Naive thymus-derived CD4-positive, alpha-beta T cell (primary cell): ENCODE measurements at regions not wholly inside any gene's neighbourhood (a gene's known extent, or its start where the extent isn't known, plus 50 kb on each side); places are given as distances from the start of the nearest gene placed in this dataset.

Source experiments
- ATAC-seq: fragments of 150-1000 bp; cut with Tn5 transposase; 2 replicates; pipeline ENCODE4 v1.10.0; 2021; ENCODE audit warnings: mild to moderate bottlenecking, moderate library complexity
- CTCF ChIA-PET: fragments of 350-600 bp; sonication (Branson Sonifier 250); formaldehyde crosslinking; loops from one replicate; lab custom pipeline; 2021; ENCODE audit warnings: antibody characterized with exemption; lab: Charles Lee
- POLR2A ChIA-PET: fragments of 350-600 bp; sonication (Branson Sonifier 250); formaldehyde crosslinking; loops from one replicate; lab custom pipeline; 2021; ENCODE audit warnings: antibody characterized with exemption, inconsistent platforms; lab: Charles Lee
- DNase-seq, 9 donors: peaks; one replicate each; pipeline versions ENCODE4 v3.0.0 to v3.0.0-alpha.2; 2020 to 2022; ENCODE audit warnings: mixed read lengths in 1 of 9
- H3K27ac ChIP-seq: one replicate; pipeline ENCODE4 v1.7.0; 2013; ENCODE audit warnings: mild to moderate bottlenecking, low read depth, low read length, moderate library complexity
- H3K27me3 ChIP-seq, 2 donors: one replicate each; pipeline ENCODE4 v1.7.0; 2013; ENCODE audit warnings: low read length in 2 of 2, mild to moderate bottlenecking in 2 of 2, moderate library complexity in 2 of 2; ENCODE audit not compliant: control insufficient read depth in 2 of 2, insufficient read depth in 2 of 2
- H3K36me3 ChIP-seq, 3 experiments: 1 replicate in 2 of 3; 2 replicates in 1 of 3; pipeline ENCODE4 v1.7.0; 2013; ENCODE audit warnings: low read length in 3 of 3, mild to moderate bottlenecking in 3 of 3, moderate library complexity in 1 of 3; ENCODE audit not compliant: insufficient read depth in 3 of 3, control insufficient read depth in 2 of 3
- H3K4me1 ChIP-seq, 2 donors: one replicate each; pipeline ENCODE4 v1.7.0; 2013; ENCODE audit warnings: low read length in 2 of 2, mild to moderate bottlenecking in 2 of 2, moderate library complexity in 1 of 2; ENCODE audit not compliant: control insufficient read depth in 2 of 2, insufficient read depth in 2 of 2
- H3K4me3 ChIP-seq: 2 replicates; pipeline ENCODE4 v1.7.0; 2013; ENCODE audit warnings: mild to moderate bottlenecking, low read length
- H3K9me3 ChIP-seq, 3 experiments: 1 replicate in 2 of 3; 2 replicates in 1 of 3; pipeline ENCODE4 v1.7.0; 2013; ENCODE audit warnings: low read length in 3 of 3; ENCODE audit not compliant: control insufficient read depth in 2 of 3
- H3K27ac Mint-ChIP-seq, 9 donors: one replicate each; pipeline ENCODE4 v1.8.0; 2020 to 2022; ENCODE audit warnings: mixed read lengths in 9 of 9, mild to moderate bottlenecking in 8 of 9, moderate library complexity in 5 of 9, inconsistent platforms in 2 of 9
- H3K27me3 Mint-ChIP-seq, 5 donors: one replicate each; pipeline ENCODE4 v1.8.0; 2021 to 2022; ENCODE audit warnings: mixed read lengths in 5 of 5, mild to moderate bottlenecking in 1 of 5
- H3K36me3 Mint-ChIP-seq, 5 donors: one replicate each; pipeline ENCODE4 v1.8.0; 2020 to 2022; ENCODE audit warnings: mixed read lengths in 5 of 5, mild to moderate bottlenecking in 3 of 5, inconsistent platforms in 1 of 5
- H3K4me1 Mint-ChIP-seq, 7 donors: one replicate each; pipeline ENCODE4 v1.8.0; 2020 to 2022; ENCODE audit warnings: mixed read lengths in 7 of 7, mild to moderate bottlenecking in 3 of 7, inconsistent platforms in 1 of 7
- H3K4me3 Mint-ChIP-seq, 10 donors: one replicate each; pipeline ENCODE4 v1.8.0; 2020 to 2022; ENCODE audit warnings: mild to moderate bottlenecking in 10 of 10, mixed read lengths in 10 of 10, moderate library complexity in 6 of 10, inconsistent platforms in 2 of 10
- H3K9me3 Mint-ChIP-seq, 11 donors: one replicate each; pipeline ENCODE4 v1.8.0; 2020 to 2022; ENCODE audit warnings: mixed read lengths in 11 of 11, mild to moderate bottlenecking in 4 of 11, inconsistent platforms in 1 of 11, moderate library complexity in 1 of 11
- intact Hi-C, 2 donors: fragments of 100-400 bp; cut with micrococcal nuclease; formaldehyde crosslinking; loops; one replicate each; pipeline ENCODE4 v1.15.1; 2023

- no peak for DNase-seq
- no peaks in the 10 kb centered on the region for H3K36me3 ChIP-seq
- Mint-ChIP-seq H3K27me3 (no peaks in the 10 kb centered on the region), H3K27ac (no peak overlapping the region), H3K4me3 (no peak overlapping the region), H3K36me3 (no peaks in the 10 kb centered on the region), H3K9me3 (peaks cover 0 to 19% (median 7%) of the 10 kb centered on the region in 11 donors), H3K4me1 (no peaks in the 10 kb centered on the region)
- H3K9me3 ChIP-seq: no peaks in the 10 kb centered on the region
- no peak for ATAC-seq
- ChIA-PET CTCF (no interaction called here), POLR2A (no interaction called here)
- H3K27me3 ChIP-seq: no peaks in the 10 kb centered on the region
- H3K4me1 ChIP-seq: no peaks in the 10 kb centered on the region
- H3K4me3 ChIP-seq: no peak overlapping the region
- no peak overlapping the region for H3K27ac ChIP-seq
- intact Hi-C loops: no loop called here
These were observed 281.3 kb downstream of the IDS start for GRCh38 chrX:149223854-149224253.

DNA sequence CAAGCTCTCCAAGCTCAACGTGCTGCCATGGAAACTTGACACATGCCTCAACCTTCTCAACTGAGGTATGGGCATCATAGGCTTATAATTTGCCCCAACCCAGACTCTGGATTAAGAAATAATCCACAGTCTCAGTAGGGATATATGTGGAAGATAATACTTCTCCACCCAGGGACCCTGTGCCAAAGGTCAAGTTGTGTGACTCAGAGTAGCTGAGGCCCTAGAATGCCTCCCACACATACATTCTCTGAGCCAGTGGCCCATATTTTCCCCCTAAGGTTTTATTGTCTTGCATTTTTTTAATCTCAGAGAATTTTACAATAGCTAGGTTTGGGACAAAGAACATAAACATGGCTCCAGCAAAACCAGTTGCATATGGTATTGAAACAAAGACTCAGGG, 283.1 kb downstream of the IDS start:
- Mint-ChIP-seq H3K27me3 (peaks cover 0 to 4% (median 0%) of the 10 kb centered on the region in 5 donors), H3K4me3 (no peak overlapping the region), H3K36me3 (no peaks in the 10 kb centered on the region), H3K4me1 (no peaks in the 10 kb centered on the region), H3K9me3 (peaks cover 0 to 7% (median 0%) of the 10 kb centered on the region in 11 donors), H3K27ac (no peak overlapping the region)
- Histone ChIP-seq H3K27me3 (no peaks in the 10 kb centered on the region), H3K4me3 (no peak overlapping the region), H3K9me3 (no peaks in the 10 kb centered on the region), H3K4me1 (no peaks in the 10 kb centered on the region), H3K27ac (no peak overlapping the region), H3K36me3 (no peaks in the 10 kb centered on the region)
- ATAC-seq (no peak), DNase-seq (no peak)
- intact Hi-C loops: no loop called here
- CTCF ChIA-PET: no interaction called here
- POLR2A ChIA-PET: no interaction called here

GRCh38 chrX:149221230-149221629, 283.9 kb downstream of the IDS start:
- CTCF ChIA-PET: no interaction called here
- H3K36me3 Mint-ChIP-seq: no peaks in the 10 kb centered on the region
- no peaks in the 10 kb centered on the region for H3K4me1 ChIP-seq
- POLR2A ChIA-PET: no interaction called here
- no peak overlapping the region for H3K27ac ChIP-seq
- H3K27me3 ChIP-seq: no peaks in the 10 kb centered on the region
- H3K4me3 Mint-ChIP-seq: no peak overlapping the region
- peaks cover 0 to 4% (median 0%) of the 10 kb centered on the region in 5 donors for H3K27me3 Mint-ChIP-seq
- H3K4me1 Mint-ChIP-seq: no peaks in the 10 kb centered on the region
- DNase-seq (no peak), ATAC-seq (no peak)
- H3K27ac Mint-ChIP-seq: no peak overlapping the region
- no peaks in the 10 kb centered on the region for H3K36me3 ChIP-seq
- no peaks in the 10 kb centered on the region for H3K9me3 ChIP-seq
- intact Hi-C loops: no loop called here
- H3K9me3 Mint-ChIP-seq: peaks cover 0 to 7% (median 3%) of the 10 kb centered on the region in 11 donors
- no peak overlapping the region for H3K4me3 ChIP-seq

GRCh38 chrX:149213264-149213663, 291.8 kb downstream of the IDS start:
- POLR2A ChIA-PET: no interaction called here
- CTCF ChIA-PET: no interaction called here
- ATAC-seq (no peak), DNase-seq (no peak)
- H3K4me1 ChIP-seq: no peaks in the 10 kb centered on the region
- no peaks in the 10 kb centered on the region for H3K36me3 Mint-ChIP-seq
- H3K4me3 ChIP-seq: no peak overlapping the region
- H3K4me1 Mint-ChIP-seq: no peaks in the 10 kb centered on the region
- no peaks in the 10 kb centered on the region for H3K36me3 ChIP-seq
- H3K27me3 Mint-ChIP-seq: peaks cover 0 to 4% (median 0%) of the 10 kb centered on the region in 5 donors
- H3K4me3 Mint-ChIP-seq: no peak overlapping the region
- H3K27ac Mint-ChIP-seq: no peak overlapping the region
- H3K27me3 ChIP-seq: no peaks in the 10 kb centered on the region
- intact Hi-C loops: no loop called here
- H3K27ac ChIP-seq: no peak overlapping the region
- H3K9me3 Mint-ChIP-seq: peaks cover 0 to 12% (median 3%) of the 10 kb centered on the region in 11 donors
- H3K9me3 ChIP-seq: no peaks in the 10 kb centered on the region

GRCh38 chrX:149208307-149208706, 296.8 kb downstream of the IDS start:
- H3K36me3 Mint-ChIP-seq: no peaks in the 10 kb centered on the region
- POLR2A ChIA-PET: no interaction called here
- H3K4me3 Mint-ChIP-seq: no peak overlapping the region
- intact Hi-C loops: no loop called here
- Histone ChIP-seq H3K9me3 (no peaks in the 10 kb centered on the region), H3K27me3 (no peaks in the 10 kb centered on the region), H3K27ac (no peak overlapping the region), H3K4me1 (no peaks in the 10 kb centered on the region), H3K36me3 (no peaks in the 10 kb centered on the region), H3K4me3 (no peak overlapping the region)
- H3K4me1 Mint-ChIP-seq: peaks cover 0 to 4% (median 1%) of the 10 kb centered on the region in 7 donors
- ATAC-seq (no peak), DNase-seq (no peak)
- CTCF ChIA-PET: no interaction called here
- H3K9me3 Mint-ChIP-seq: peaks cover 0 to 4% (median 0%) of the 10 kb centered on the region in 11 donors
- peaks cover 0 to 9% (median 1%) of the 10 kb centered on the region in 5 donors for H3K27me3 Mint-ChIP-seq
- no peak overlapping the region for H3K27ac Mint-ChIP-seq

DNA sequence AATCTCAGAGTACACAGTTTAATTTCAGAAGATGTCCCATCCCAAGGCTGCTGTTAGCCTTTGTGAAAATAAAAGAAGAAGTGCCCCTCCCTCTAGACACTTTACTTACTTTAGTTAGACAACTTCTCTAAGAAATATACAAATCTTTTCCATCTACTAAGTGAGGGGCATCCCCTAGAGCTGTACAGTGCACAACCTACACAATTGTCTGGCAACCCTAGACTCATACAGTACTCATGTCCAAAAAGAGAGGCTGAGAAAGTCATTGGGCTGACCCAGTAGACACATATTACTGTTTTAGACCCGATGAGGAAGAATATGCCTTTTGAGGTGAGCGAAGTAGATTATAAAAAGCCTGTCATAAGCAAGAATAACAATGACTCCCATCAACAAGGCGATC, 297.6 kb downstream of the IDS start:
- ATAC-seq: no peak
- H3K4me1 ChIP-seq: no peaks in the 10 kb centered on the region
- no peaks in the 10 kb centered on the region for H3K36me3 ChIP-seq
- H3K27ac ChIP-seq: no peak overlapping the region
- no peak overlapping the region for H3K4me3 ChIP-seq
- no peaks in the 10 kb centered on the region for H3K36me3 Mint-ChIP-seq
- no peak overlapping the region for H3K27ac Mint-ChIP-seq
- peaks cover 0 to 9% (median 6%) of the 10 kb centered on the region in 5 donors for H3K27me3 Mint-ChIP-seq
- H3K4me1 Mint-ChIP-seq: peaks cover 0 to 4% (median 1%) of the 10 kb centered on the region in 7 donors
- DNase-seq: no peak
- peaks cover 0 to 4% (median 0%) of the 10 kb centered on the region in 11 donors for H3K9me3 Mint-ChIP-seq
- H3K27me3 ChIP-seq: no peaks in the 10 kb centered on the region
- CTCF ChIA-PET: no interaction called here
- POLR2A ChIA-PET: no interaction called here
- intact Hi-C loops: no loop called here
- no peak overlapping the region for H3K4me3 Mint-ChIP-seq
- no peaks in the 10 kb centered on the region for H3K9me3 ChIP-seq

GRCh38 chrX:149205937-149206336, 299.2 kb downstream of the IDS start:
- H3K27me3 ChIP-seq: no peaks in the 10 kb centered on the region
- no peak for ATAC-seq
- no peaks in the 10 kb centered on the region for H3K36me3 Mint-ChIP-seq
- H3K36me3 ChIP-seq: no peaks in the 10 kb centered on the region
- H3K4me3 Mint-ChIP-seq: no peak overlapping the region
- H3K9me3 ChIP-seq: no peaks in the 10 kb centered on the region
- DNase-seq: no peak
- ChIA-PET POLR2A (no interaction called here), CTCF (no interaction called here)
- intact Hi-C loops: no loop called here
- H3K4me1 ChIP-seq: no peaks in the 10 kb centered on the region
- peaks cover 0 to 4% (median 0%) of the 10 kb centered on the region in 11 donors for H3K9me3 Mint-ChIP-seq
- H3K27ac ChIP-seq: no peak overlapping the region
- no peak overlapping the region for H3K4me3 ChIP-seq
- H3K27ac Mint-ChIP-seq: no peak overlapping the region
- peaks cover 0 to 4% (median 1%) of the 10 kb centered on the region in 7 donors for H3K4me1 Mint-ChIP-seq
- H3K27me3 Mint-ChIP-seq: peaks cover 2 to 12% (median 6%) of the 10 kb centered on the region in 5 donors
